KMS-11 (cell line): ENCODE measurements at regions not wholly inside any gene's neighbourhood (a gene's known extent, or its start where the extent isn't known, plus 50 kb on each side); places are given as distances from the start of the nearest gene placed in this dataset.

Experiments
- H2AFZ ChIP-seq: fragments of 200-600 bp; sonication (generic); 2 replicates; pipeline ENCODE4 v1.6.1; 2016; ENCODE audit warnings: antibody characterized with exemption, mixed run types, low read depth
- H3K27ac ChIP-seq: fragments of 200-600 bp; sonication (generic); 2 replicates; pipeline ENCODE4 v1.6.1; 2016; ENCODE audit warnings: mild to moderate bottlenecking, mixed run types
- H3K27me3 ChIP-seq: fragments of 200-600 bp; sonication (generic); 2 replicates; pipeline ENCODE4 v1.6.1; 2017; ENCODE audit warnings: mild to moderate bottlenecking, low read depth, mixed run types, moderate library complexity; ENCODE audit not compliant: insufficient read depth
- H3K36me3 ChIP-seq: fragments of 200-600 bp; sonication (generic); 2 replicates; pipeline ENCODE4 v1.6.1; 2017; ENCODE audit warnings: mild to moderate bottlenecking, mixed run types; ENCODE audit not compliant: insufficient read depth
- H3K4me1 ChIP-seq: fragments of 200-600 bp; sonication (generic); 2 replicates; pipeline ENCODE4 v1.6.1; 2016; ENCODE audit warnings: mild to moderate bottlenecking, low read depth, mixed run types; ENCODE audit not compliant: poor library complexity, severe bottlenecking
- H3K4me2 ChIP-seq: fragments of 200-600 bp; sonication (generic); 2 replicates; pipeline ENCODE4 v1.7.0; 2016; ENCODE audit warnings: mild to moderate bottlenecking, mixed run types
- H3K4me3 ChIP-seq: fragments of 200-600 bp; sonication (generic); IDR thresholded peaks from 2 replicates; pipeline ENCODE4 v1.6.1; 2017; ENCODE audit warnings: low read depth, low read length, mixed read lengths; ENCODE audit not compliant: insufficient read depth
- H3K79me2 ChIP-seq: fragments of 200-600 bp; sonication (generic); 2 replicates; pipeline ENCODE4 v1.6.1; 2016; ENCODE audit warnings: low read depth, mixed run types; ENCODE audit not compliant: insufficient read depth
- H3K9ac ChIP-seq: fragments of 200-600 bp; sonication (generic); 2 replicates; pipeline ENCODE4 v1.6.1; 2016; ENCODE audit warnings: mild to moderate bottlenecking, mixed run types
- H4K20me1 ChIP-seq: fragments of 200-600 bp; sonication (generic); 2 replicates; pipeline ENCODE4 v1.6.1; 2016; ENCODE audit warnings: mild to moderate bottlenecking, mixed run types; ENCODE audit not compliant: insufficient read depth
- TF ChIP-seq, protein P1 (sequence below): fragments of 200-600 bp; sonication (generic); conservative IDR thresholded peaks from 2 replicates; pipeline ENCODE4 v1.6.1; 2017; ENCODE audit warnings: low read depth, mild to moderate bottlenecking, antibody characterized with exemption, low read length, moderate library complexity, mixed read lengths

DNA sequence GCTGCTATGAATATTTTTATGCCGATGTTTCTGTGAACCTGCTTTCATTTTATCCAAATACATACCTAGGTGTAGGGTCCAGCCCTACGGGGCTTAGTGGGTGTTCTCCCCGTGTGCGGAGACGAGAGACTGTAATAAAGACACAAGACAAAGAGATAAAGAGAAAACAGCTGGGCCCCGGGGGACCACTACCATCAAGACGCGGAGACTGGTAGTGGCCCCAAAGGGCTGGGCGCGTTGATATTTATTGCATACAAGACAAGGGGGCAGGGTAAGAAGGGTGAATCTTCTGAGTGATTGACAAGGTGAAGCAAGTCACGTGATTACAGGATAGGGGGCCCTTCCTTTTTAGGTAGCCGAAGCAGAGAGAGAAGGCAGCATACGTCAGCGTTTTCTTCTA is 920.1 kb downstream of the BRD1 start:
- Histone ChIP-seq H3K4me2 (no peak overlapping the region), H3K27ac (no peak overlapping the region), H3K4me1 (no peaks in the 10 kb centered on the region), H3K36me3 (no peaks in the 10 kb centered on the region), H2AFZ (no peak overlapping the region), H3K27me3 (no peaks in the 10 kb centered on the region), H3K79me2 (no peaks in the 10 kb centered on the region), H4K20me1 (no peaks in the 10 kb centered on the region), H3K4me3 (no peak overlapping the region), H3K9ac (no peak overlapping the region)
- TF ChIP-seq, protein P1, sequence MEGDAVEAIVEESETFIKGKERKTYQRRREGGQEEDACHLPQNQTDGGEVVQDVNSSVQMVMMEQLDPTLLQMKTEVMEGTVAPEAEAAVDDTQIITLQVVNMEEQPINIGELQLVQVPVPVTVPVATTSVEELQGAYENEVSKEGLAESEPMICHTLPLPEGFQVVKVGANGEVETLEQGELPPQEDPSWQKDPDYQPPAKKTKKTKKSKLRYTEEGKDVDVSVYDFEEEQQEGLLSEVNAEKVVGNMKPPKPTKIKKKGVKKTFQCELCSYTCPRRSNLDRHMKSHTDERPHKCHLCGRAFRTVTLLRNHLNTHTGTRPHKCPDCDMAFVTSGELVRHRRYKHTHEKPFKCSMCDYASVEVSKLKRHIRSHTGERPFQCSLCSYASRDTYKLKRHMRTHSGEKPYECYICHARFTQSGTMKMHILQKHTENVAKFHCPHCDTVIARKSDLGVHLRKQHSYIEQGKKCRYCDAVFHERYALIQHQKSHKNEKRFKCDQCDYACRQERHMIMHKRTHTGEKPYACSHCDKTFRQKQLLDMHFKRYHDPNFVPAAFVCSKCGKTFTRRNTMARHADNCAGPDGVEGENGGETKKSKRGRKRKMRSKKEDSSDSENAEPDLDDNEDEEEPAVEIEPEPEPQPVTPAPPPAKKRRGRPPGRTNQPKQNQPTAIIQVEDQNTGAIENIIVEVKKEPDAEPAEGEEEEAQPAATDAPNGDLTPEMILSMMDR, result no peak

DNA sequence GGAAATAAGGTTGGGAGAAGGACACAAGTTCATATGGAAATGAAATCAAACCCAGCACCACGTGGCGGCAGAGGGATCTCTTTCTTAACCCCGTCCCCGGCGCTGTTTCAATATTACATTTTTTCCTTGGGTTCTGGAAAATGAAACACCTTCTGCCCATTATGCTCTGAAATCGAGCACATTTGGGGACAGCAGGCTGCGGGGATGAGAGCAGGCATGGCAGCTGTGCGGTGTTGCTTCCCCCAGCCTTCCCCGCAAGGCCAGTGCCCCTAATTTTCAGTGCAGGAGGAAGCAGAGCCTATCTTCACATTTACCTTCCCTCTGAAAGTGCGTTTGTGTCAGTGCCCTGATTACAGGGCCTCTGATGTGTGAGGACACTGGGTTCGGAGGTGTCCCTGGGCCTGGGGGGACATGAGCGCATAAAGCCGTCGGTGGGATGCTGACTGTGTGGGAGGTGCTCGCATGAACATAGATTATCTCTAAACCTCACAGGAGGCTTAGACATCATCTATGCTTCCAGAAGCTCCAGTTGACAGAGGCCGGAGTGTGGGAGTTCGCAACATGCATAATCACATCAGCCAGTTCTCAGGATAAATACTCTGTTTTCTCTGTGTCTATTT is 921.3 kb downstream of the BRD1 start:
- Histone ChIP-seq H4K20me1 (no peaks in the 10 kb centered on the region), H3K27me3 (no peaks in the 10 kb centered on the region), H3K79me2 (no peaks in the 10 kb centered on the region), H3K36me3 (no peaks in the 10 kb centered on the region), H3K4me2 (no peak overlapping the region), H3K9ac (no peak overlapping the region), H3K27ac (no peak overlapping the region), H3K4me3 (no peak overlapping the region), H3K4me1 (no peaks in the 10 kb centered on the region), H2AFZ (no peak overlapping the region)
- TF ChIP-seq, protein P1, result no peak

DNA sequence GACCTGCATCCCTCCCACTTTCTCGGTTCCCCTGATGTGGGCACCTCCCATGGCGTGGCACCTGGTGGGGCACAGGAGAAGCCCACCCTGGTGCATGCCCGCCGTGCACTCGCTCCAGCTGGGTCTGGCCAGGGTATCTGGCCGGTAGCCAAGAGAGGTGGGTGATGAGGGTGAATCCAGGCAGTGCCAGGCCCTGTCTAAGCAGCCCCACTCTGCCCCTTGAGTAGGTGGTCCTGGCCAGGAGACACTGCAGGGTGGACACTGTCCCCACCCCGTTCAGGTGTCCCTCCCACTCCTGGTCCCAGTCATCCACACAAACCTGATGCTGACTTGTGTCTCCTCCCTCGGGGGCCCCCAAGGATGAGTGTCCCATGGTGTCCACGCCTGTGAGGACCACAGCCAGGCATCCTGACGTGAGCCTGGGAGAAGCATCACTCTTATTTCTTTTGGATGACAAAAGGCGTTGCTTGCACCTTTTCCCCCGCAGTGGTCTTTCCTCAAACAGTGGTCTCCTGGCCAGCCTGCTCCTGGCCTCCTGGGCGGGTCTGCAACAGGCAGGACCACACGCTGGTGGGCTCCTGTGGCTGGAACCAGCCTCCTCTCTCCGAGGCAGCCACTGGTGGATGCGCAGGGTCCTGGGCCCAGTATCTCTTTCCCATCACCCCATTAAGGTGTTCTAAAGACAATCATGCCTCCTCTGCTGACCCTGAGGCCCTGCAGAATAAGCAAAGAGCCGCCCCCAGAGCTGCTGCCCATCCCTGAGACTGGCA is 922.3 kb downstream of the BRD1 start:
- no peaks in the 10 kb centered on the region for H3K4me1 ChIP-seq
- TF ChIP-seq, protein P1, result no peak
- no peak overlapping the region for H3K4me2 ChIP-seq
- H3K9ac ChIP-seq, result no peak overlapping the region
- no peaks in the 10 kb centered on the region for H4K20me1 ChIP-seq
- H3K4me3 ChIP-seq, result no peak overlapping the region
- no peaks in the 10 kb centered on the region for H3K27me3 ChIP-seq
- H2AFZ ChIP-seq, result no peak overlapping the region
- H3K36me3 ChIP-seq, result no peaks in the 10 kb centered on the region
- no peak overlapping the region for H3K27ac ChIP-seq
- no peaks in the 10 kb centered on the region for H3K79me2 ChIP-seq

DNA sequence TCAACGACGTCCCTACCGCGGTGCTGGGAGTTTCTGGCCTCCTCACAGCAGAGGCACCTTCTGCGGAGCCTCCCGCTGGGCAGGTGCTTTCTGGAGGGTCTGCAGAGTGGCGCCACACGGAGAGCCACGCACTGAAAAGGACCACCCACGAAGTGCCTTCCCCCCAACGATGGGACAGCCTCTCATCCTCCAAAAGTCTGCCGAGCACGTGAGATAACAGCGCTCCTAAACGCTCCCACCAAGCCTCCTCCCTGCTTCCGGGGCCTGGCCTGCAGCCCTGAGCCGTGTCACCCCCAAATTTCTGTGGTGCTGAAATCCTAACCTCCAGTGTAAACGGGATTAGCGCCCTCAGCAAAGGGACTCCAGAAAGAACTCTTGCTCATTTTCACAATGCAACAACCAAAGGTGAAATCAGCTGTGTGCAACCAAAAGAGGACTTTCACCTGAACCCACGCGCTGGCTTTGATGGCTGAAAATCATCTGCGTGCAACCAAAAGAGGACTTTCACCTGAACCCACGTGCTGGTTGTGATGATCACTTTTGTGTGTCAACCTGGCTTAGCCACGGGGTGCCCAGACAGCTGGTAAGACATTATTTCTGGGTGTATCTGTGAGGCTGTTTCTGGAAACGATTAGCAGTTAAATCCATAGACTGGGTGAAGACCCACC is 924.6 kb downstream of the BRD1 start:
- Histone ChIP-seq H4K20me1 (no peaks in the 10 kb centered on the region), H3K4me3 (no peak overlapping the region), H3K27ac (no peak overlapping the region), H3K79me2 (no peaks in the 10 kb centered on the region), H3K9ac (no peak overlapping the region), H2AFZ (no peak overlapping the region), H3K36me3 (no peaks in the 10 kb centered on the region), H3K4me2 (no peak overlapping the region), H3K4me1 (no peaks in the 10 kb centered on the region), H3K27me3 (no peaks in the 10 kb centered on the region)
- TF ChIP-seq, protein P1, result no peak
